GM08714 (cell line): ENCODE measurements at regions not wholly inside any gene's neighbourhood (a gene's known extent, or its start where the extent isn't known, plus 50 kb on each side); places are given as distances from the start of the nearest gene placed in this dataset.
"Not testable (repeated sequence)": the region's sequence is repeated elsewhere in the genome, so short reads cannot be mapped to it uniquely, and the experiment has no call there.

Source experiments
- H3K4me3 ChIP-seq: fragments of 200-500 bp; sonication (Bioruptor generic); 2 replicates; pipeline ENCODE4 v1.5.1; 2014; ENCODE audit warnings: mild to moderate bottlenecking, low read length, inconsistent platforms
- ZNF274 ChIP-seq: IDR thresholded peaks from 2 replicates; pipeline ENCODE4 v1.6.1; 2012; ENCODE audit warnings: mild to moderate bottlenecking, low read depth, low read length

DNA sequence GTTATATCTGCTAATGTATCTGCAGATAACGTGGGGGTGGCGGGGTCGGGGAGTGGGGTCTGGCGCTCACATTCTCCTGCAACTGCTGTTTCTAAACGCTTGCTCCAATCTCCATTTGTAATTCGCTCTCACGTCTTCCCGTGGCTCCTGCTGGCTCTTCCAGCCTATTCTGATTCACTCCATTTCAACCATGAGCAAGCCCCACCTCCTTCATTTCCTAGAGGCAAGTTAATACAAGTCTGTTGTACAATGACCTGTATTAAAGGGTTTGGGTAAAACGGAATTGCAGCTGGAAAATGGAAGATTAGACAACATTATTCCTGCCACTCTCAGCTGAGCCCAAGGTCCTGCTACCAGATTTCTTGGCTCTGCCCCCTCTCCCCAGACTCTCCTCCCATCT is 132.3 kb downstream of the CSNK2A3 start:
- no peak overlapping the region for H3K4me3 ChIP-seq

DNA sequence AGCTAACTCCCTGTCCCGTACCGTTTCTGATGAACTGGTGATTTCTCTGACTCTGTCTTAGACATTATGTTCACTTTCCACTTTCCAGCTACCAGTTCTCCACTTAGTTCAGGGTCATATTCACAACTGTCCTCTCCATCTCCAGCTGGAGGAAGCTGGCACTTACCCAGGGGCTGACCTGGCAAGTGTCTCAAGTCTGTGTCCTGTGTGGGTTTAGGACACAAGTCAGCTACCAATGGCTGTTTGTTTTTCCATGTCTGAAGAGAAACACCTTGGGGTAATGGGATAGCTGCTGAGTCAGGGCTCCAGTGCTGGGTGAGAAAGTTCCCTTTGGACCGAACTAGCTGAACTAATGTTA is 134.4 kb downstream of the CSNK2A3 start:
- H3K4me3 ChIP-seq, result no peak overlapping the region
- TF ChIP-seq ZNF274, result no peak

More for the DNA sequence above, 132.3 kb downstream of the CSNK2A3 start:
- TF ChIP-seq ZNF274, result no peak

DNA sequence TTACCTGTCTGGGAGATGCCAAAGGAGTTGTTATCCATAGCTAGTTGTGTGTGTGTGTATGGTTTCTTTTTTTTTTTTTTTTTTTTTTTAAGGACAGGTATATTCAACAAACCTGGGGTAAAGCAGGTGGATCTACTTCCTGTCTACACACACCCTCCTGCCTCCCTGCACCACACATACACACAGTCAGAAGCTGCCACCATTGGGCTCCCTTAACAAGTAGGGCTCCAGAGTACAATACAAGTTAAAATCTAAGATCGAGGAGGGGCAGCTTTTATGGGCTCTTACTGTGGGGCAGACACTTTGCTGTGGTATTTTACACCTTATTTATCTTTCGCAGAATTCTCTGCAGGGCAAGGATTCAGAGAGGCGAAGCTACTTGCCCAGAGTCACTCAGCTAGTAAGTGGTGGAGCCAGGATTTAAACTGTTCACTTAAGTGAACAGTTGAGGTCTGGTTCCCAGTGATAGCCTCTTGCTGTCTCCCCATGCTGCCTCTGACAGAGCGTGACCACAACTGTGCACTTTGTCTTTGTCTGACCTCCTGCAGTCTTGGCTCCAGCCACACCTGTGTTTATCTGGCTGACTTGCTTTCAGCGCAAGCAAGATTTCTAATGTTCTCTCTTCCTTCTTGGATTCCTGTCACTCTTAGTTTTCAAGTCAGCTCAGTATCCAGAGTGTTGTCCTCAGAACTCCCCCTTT is 135.0 kb downstream of the CSNK2A3 start:
- H3K4me3 ChIP-seq, result no peak overlapping the region
- no peak for TF ChIP-seq ZNF274

- TF ChIP-seq ZNF274, result no peak
- no peak overlapping the region for H3K4me3 ChIP-seq
Measured at GRCh38 chr11:11217289-11217928, 135.6 kb downstream of the CSNK2A3 start.

- no peak overlapping the region for H3K4me3 ChIP-seq
- TF ChIP-seq ZNF274, result no peak
Measured at GRCh38 chr11:11215944-11216343, 137.1 kb downstream of the CSNK2A3 start.

DNA sequence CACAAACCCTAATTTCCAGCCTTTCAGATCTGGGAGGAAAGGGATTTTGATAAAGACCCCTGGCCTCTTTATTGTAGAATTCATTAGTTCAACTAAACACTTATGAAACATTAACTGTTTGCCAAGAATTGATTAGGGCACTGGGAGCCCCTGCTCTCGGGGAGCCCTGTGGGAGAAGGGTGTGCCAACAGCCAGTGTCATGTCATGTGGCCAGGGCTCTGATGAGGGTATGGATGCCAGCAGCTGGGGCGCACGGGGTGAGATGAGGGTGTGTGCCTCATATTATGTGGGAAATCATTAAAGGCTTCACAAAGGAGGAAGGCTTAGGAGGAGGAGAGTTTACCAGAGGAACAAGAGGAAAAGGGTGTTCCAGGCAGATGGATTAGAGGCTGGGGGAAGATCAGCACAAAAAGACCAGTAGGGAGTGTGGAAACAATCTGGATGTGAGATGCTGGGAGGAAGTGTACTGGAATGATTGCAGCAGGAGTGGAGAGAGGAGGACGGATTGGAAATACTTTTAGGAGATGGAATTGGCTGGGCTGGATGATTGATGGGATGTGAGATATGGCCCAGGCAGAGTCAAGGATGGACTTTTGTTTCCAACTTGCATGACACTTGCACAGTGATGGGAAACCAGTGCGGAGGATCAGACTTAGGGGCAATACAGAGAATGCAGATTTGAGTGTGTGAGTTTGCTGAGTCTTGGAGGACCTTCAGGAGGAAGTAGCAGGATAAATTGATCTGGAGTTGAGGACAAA is 137.8 kb downstream of the CSNK2A3 start:
- no peak for TF ChIP-seq ZNF274
- H3K4me3 ChIP-seq, result no peak overlapping the region

DNA sequence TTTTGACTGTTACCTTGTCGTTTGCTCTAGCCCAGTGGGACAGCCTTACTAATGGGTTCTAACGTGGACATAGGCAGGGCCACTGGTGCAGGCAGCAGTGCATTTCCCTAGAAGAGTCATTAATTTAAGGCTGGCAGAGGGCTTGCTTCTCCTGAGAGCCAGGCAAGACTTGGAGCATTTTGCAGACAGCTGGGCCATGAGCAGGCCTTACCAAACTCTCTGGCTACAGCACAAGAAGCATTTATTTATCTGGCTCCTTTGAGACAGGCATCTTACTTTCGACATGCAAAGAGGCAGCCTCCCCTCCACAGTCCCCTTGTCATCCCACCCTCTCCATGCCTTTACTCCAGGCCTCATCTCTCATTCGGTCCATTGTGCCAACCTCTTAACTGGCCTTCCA is 139.9 kb downstream of the CSNK2A3 start:
- TF ChIP-seq ZNF274, result no peak

GRCh38 chr11:11211888-11212287 is 141.2 kb downstream of the CSNK2A3 start:
- no peak overlapping the region for H3K4me3 ChIP-seq
- TF ChIP-seq ZNF274, result no peak

More for the DNA sequence above, 139.9 kb downstream of the CSNK2A3 start:
- no peak overlapping the region for H3K4me3 ChIP-seq

GRCh38 chr11:11211186-11211585 is 141.9 kb downstream of the CSNK2A3 start:
- H3K4me3 ChIP-seq, result no peak overlapping the region

GRCh38 chr11:11210446-11210845 is 142.6 kb downstream of the CSNK2A3 start:
- H3K4me3 ChIP-seq, result no peak overlapping the region
- no peak for TF ChIP-seq ZNF274

More at GRCh38 chr11:11211186-11211585, 141.9 kb downstream of the CSNK2A3 start:
- TF ChIP-seq ZNF274, result no peak

GRCh38 chr11:11209967-11210366 is 143.1 kb downstream of the CSNK2A3 start:
- no peak for TF ChIP-seq ZNF274
- no peak overlapping the region for H3K4me3 ChIP-seq

DNA sequence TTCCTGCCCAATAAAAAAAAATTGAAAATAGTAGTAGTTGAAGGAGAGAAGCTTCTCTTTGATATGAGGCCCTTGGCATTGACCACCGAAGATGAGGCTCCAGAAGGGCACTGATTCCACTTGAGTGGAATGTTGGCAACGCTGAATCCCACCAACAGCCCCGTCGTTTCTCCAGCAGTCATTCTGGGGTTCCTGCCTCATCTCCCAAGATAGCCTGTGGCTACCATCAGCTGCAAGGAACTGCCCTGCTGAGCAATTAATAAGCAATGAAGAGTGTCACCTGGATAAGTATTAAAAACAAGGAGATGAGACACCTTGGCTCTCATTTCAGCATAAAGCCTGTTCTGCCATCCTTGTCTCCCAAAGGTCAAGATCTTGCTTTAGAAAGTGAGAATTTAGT is 144.1 kb downstream of the CSNK2A3 start:
- no peak overlapping the region for H3K4me3 ChIP-seq
- TF ChIP-seq ZNF274, result no peak

DNA sequence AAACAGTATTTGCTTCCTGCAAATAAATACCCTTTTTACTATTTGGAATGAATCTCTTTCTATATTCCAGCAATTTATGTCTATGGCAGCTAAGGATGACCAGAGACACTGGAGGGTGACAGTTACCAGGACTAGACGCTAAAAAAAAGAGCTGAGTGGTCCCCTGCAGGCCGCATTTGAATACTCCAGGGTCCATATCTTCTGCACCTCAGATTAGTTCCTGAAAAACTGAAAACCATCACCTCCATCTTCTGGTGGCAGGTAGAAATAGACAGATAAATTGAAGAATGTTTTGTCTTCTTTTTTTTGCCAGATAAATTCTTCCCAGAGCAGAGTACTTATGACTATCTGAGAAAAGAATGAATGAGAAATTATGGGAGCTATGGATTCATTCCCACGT is 145.6 kb downstream of the CSNK2A3 start:
- H3K4me3 ChIP-seq, result no peak overlapping the region
- TF ChIP-seq ZNF274, result no peak

DNA sequence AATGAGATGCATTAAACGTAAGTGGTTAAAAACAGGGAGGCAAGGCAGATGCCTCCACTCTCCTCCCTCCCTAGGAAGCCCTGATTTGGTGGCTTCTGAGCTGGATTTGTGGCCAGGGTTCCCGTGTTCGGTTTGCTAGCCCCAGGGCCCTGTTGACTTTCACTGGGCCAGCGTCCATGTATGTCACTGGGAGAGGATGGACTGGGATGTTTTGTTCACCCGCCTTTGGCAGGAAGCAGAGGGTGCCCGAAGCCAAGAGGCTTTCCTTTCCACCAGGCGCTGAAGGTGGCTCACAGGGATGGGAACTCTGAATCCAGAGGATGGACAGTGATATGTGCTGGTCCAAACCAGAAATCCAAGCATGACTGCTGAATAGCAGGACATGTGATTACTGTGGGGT is 146.6 kb downstream of the CSNK2A3 start:
- no peak overlapping the region for H3K4me3 ChIP-seq
- TF ChIP-seq ZNF274, result no peak

GRCh38 chr11:11202885-11203284 is 150.2 kb downstream of the CSNK2A3 start:
- no peak for TF ChIP-seq ZNF274
- no peak overlapping the region for H3K4me3 ChIP-seq

- not testable (repeated sequence) for H3K4me3 ChIP-seq
Measured at GRCh38 chr11:11201302-11201701, 151.7 kb downstream of the CSNK2A3 start.
